Liver (tissue), 3 donors: ENCODE measurements at regions not wholly inside any gene's neighbourhood (a gene's known extent, or its start where the extent isn't known, plus 50 kb on each side); places are given as distances from the start of the nearest gene placed in this dataset.

Source experiments
- ATF3 ChIP-seq: IDR thresholded peaks from 2 replicates; pipeline ENCODE4 v1.6.1; 2016; ENCODE audit warnings: antibody characterized with exemption
- CTCF ChIP-seq: fragments of 150-350 bp; IDR thresholded peaks from 2 replicates; pipeline ENCODE4 v1.5.1; 2017; ENCODE audit warnings: improper control_type of control experiment, low read depth, low read length; ENCODE audit not compliant: missing input control
- EGR1 ChIP-seq, 2 donors: IDR thresholded peaks; 2 replicates each; pipeline ENCODE4 v1.6.1; 2016 to 2018; ENCODE audit warnings: antibody characterized with exemption in 2 of 2, low read depth in 2 of 2
- FOXA2 ChIP-seq: IDR thresholded peaks from 2 replicates; pipeline ENCODE4 v1.6.1; 2016; ENCODE audit warnings: antibody characterized with exemption
- GABPA ChIP-seq, 2 donors: IDR thresholded peaks in 1 of 2; conservative IDR thresholded peaks in 1 of 2; 2 replicates each; pipeline ENCODE4 v1.6.1; 2016; ENCODE audit warnings: antibody characterized with exemption in 2 of 2, mild to moderate bottlenecking in 1 of 2, moderate library complexity in 1 of 2
- HNF4A ChIP-seq, 2 donors: conservative IDR thresholded peaks; 2 replicates each; pipeline ENCODE4 v1.6.1; 2016; ENCODE audit warnings: antibody characterized with exemption in 2 of 2, mild to moderate bottlenecking in 2 of 2
- JUND ChIP-seq, 2 donors: IDR thresholded peaks; 2 replicates each; pipeline ENCODE4 v1.6.1; 2016; ENCODE audit warnings: antibody characterized with exemption in 2 of 2
- MAX ChIP-seq: IDR thresholded peaks from 2 replicates; pipeline ENCODE4 v1.6.1; 2016; ENCODE audit warnings: antibody characterized with exemption
- REST ChIP-seq: IDR thresholded peaks from 2 replicates; pipeline ENCODE4 v1.6.1; 2016; ENCODE audit warnings: antibody characterized with exemption, mild to moderate bottlenecking
- RXRA ChIP-seq, 2 donors: IDR thresholded peaks; 2 replicates each; pipeline ENCODE4 v1.6.1; 2017 to 2018; ENCODE audit warnings: antibody characterized with exemption in 2 of 2, mild to moderate bottlenecking in 1 of 2
- SP1 ChIP-seq: IDR thresholded peaks from 2 replicates; pipeline ENCODE4 v1.6.1; 2018; ENCODE audit warnings: antibody characterized with exemption, mild to moderate bottlenecking
- ZBTB33 ChIP-seq: IDR thresholded peaks from 2 replicates; pipeline ENCODE4 v1.6.1; 2016; ENCODE audit warnings: antibody characterized with exemption
- donor health status: healthy.
- donor health status: healthy.

GRCh38 chr3:21100656-21101359, 650.2 kb downstream of the ZNF385D start:
- TF ChIP-seq CTCF = no peak
- TF ChIP-seq SP1 = no peak
- TF ChIP-seq JUND (IDR thresholded peaks at IDR 0.05) = no peak
- TF ChIP-seq RXRA (IDR thresholded peaks at IDR 0.05) = no peak
- TF ChIP-seq MAX = no peak
- TF ChIP-seq FOXA2 = no peak
- TF ChIP-seq EGR1 (IDR thresholded peaks at IDR 0.05; ENCODE audit: low read depth in 2 of 2) = no peak
- TF ChIP-seq GABPA (IDR thresholded peaks at IDR 0.05 in 1 of 2, conservative IDR thresholded peaks at IDR 0.05 in 1 of 2) = no peak
- no peak for TF ChIP-seq REST
- no peak for TF ChIP-seq ZBTB33
- TF ChIP-seq HNF4A (conservative IDR thresholded peaks at IDR 0.05) = no peak
- no peak for TF ChIP-seq ATF3
